RWPE2 (cell line): ENCODE measurements at regions not wholly inside any gene's neighbourhood (a gene's known extent, or its start where the extent isn't known, plus 50 kb on each side); places are given as distances from the start of the nearest gene placed in this dataset.
A peak's percentile ranks its signal among the peaks of the same experiment; 100 is the strongest.
"Not testable (repeated sequence)": the region's sequence is repeated elsewhere in the genome, so short reads cannot be mapped to it uniquely, and the experiment has no call there.

Source experiments
- ATAC-seq: fragments of 200-7000 bp; cut with Tn5 transposase; 3 replicates; pipeline ENCODE4 v1.9.1; 2021; ENCODE audit warnings: low read depth
- DNase-seq: peaks from one replicate; pipeline ENCODE4 v3.0.0-alpha.2; 2020; ENCODE audit warnings: low spot score
- H3K27ac ChIP-seq: fragments of 450-650 bp; 2 replicates; pipeline ENCODE4 v1.5.1; 2017; ENCODE audit warnings: mild to moderate bottlenecking; ENCODE audit not compliant: poor library complexity, severe bottlenecking
- H3K27me3 ChIP-seq: fragments of 250-450 bp; sonication (Bioruptor Pico); 2 replicates; pipeline ENCODE4 v1.5.1; 2021; ENCODE audit warnings: mild to moderate bottlenecking, moderate library complexity; ENCODE audit not compliant: insufficient read depth, poor library complexity, severe bottlenecking
- H3K36me3 ChIP-seq: fragments of 250-450 bp; sonication (Bioruptor Pico); 2 replicates; pipeline ENCODE4 v1.5.1; 2020; ENCODE audit warnings: low read depth, mild to moderate bottlenecking, moderate library complexity
- H3K4me1 ChIP-seq: fragments of 250-450 bp; sonication (Bioruptor Pico); 2 replicates; pipeline ENCODE4 v1.5.1; 2021; ENCODE audit warnings: mild to moderate bottlenecking, moderate library complexity; ENCODE audit not compliant: insufficient read depth, poor library complexity, severe bottlenecking
- H3K4me3 ChIP-seq: fragments of 250-450 bp; sonication (Bioruptor Pico); 2 replicates; pipeline ENCODE4 v1.5.1; 2021; ENCODE audit warnings: mild to moderate bottlenecking, moderate library complexity; ENCODE audit not compliant: severe bottlenecking
- H3K9me3 ChIP-seq: fragments of 250-450 bp; sonication (Bioruptor Pico); 2 replicates; pipeline ENCODE4 v1.5.1; 2021; ENCODE audit warnings: mild to moderate bottlenecking, moderate library complexity; ENCODE audit not compliant: severe bottlenecking
- TF ChIP-seq, protein P1 (sequence below): fragments of 450-650 bp; IDR thresholded peaks from one replicate; pipeline ENCODE4 v1.5.1; 2017; ENCODE audit warnings: mild to moderate bottlenecking, moderate library complexity; ENCODE audit not compliant: poor library complexity, severe bottlenecking

GRCh38 chr5:12566441-12566840 is 662.2 kb upstream of the CTNND2 start:
- DNase-seq = no peak
- Histone ChIP-seq H3K9me3 (no peaks in the 10 kb centered on the region), H3K4me3 (no peak overlapping the region), H3K27me3 (no peaks in the 10 kb centered on the region), H3K4me1 (peaks cover 13% of the 10 kb centered on the region), H3K27ac (no peak overlapping the region), H3K36me3 (no peaks in the 10 kb centered on the region)
- TF ChIP-seq, protein P1, sequence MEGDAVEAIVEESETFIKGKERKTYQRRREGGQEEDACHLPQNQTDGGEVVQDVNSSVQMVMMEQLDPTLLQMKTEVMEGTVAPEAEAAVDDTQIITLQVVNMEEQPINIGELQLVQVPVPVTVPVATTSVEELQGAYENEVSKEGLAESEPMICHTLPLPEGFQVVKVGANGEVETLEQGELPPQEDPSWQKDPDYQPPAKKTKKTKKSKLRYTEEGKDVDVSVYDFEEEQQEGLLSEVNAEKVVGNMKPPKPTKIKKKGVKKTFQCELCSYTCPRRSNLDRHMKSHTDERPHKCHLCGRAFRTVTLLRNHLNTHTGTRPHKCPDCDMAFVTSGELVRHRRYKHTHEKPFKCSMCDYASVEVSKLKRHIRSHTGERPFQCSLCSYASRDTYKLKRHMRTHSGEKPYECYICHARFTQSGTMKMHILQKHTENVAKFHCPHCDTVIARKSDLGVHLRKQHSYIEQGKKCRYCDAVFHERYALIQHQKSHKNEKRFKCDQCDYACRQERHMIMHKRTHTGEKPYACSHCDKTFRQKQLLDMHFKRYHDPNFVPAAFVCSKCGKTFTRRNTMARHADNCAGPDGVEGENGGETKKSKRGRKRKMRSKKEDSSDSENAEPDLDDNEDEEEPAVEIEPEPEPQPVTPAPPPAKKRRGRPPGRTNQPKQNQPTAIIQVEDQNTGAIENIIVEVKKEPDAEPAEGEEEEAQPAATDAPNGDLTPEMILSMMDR = no peak
- ATAC-seq = peak; percentile 75

DNA sequence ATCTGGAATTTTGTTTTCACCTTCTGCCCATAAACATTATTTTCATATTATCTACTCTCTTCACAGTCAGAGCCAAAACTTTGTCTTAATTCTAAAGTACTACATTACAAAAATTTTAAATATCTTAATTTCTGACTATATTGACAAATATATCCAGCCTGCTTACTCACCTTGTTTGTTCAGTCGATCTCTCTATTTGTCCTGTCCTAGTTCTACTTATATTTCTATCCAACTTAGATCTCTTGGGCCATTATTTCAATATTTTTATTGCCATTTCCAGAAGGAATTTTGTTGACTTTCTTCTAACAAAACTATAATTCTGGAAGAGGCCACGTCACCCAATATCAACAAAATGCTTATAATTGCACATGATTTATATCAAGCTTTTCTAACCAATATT is 652.8 kb upstream of the CTNND2 start:
- TF ChIP-seq, protein P1 = no peak
- no peak for ATAC-seq

GRCh38 chr5:12526113-12526512 is 621.9 kb upstream of the CTNND2 start:
- DNase-seq = no peak
- peak; percentile 49; the same call in 2 of the 3 replicates for ATAC-seq
- TF ChIP-seq, protein P1 = no peak
- no peaks in the 10 kb centered on the region for H3K27me3 ChIP-seq
- H3K36me3 ChIP-seq = no peaks in the 10 kb centered on the region
- no peaks in the 10 kb centered on the region for H3K9me3 ChIP-seq
- no peak overlapping the region for H3K4me3 ChIP-seq
- H3K27ac ChIP-seq = no peak overlapping the region
- H3K4me1 ChIP-seq = no peaks in the 10 kb centered on the region

More for the DNA sequence above, 652.8 kb upstream of the CTNND2 start:
- Histone ChIP-seq H3K36me3 (no peaks in the 10 kb centered on the region), H3K9me3 (no peaks in the 10 kb centered on the region), H3K4me1 (no peaks in the 10 kb centered on the region), H3K27me3 (no peaks in the 10 kb centered on the region), H3K4me3 (no peak overlapping the region), H3K27ac (no peak overlapping the region)
- DNase-seq = no peak

DNA sequence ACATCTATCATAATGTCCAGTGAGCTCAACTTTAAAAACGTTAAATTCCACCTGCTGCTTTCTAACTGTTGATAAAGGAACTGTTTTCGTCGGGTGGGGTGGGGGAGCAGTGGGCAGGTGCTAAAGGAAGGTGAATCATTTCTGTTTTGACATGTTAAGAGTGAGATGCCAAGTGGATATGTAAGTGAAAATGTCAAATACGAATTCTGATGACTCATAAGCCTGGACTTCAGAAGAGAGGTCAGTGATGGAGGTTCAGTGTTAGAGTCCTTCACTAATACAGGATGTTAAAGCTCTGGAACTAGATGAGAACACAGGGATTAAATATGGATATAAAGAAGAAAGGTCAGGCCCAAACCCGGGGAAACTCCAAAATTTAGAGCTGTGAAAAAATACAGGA is 617.9 kb upstream of the CTNND2 start:
- TF ChIP-seq, protein P1 = no peak
- Histone ChIP-seq H3K9me3 (no peaks in the 10 kb centered on the region), H3K27me3 (no peaks in the 10 kb centered on the region), H3K4me1 (no peaks in the 10 kb centered on the region), H3K4me3 (no peak overlapping the region), H3K36me3 (no peaks in the 10 kb centered on the region), H3K27ac (no peak overlapping the region)
- no peak for DNase-seq
- ATAC-seq = peak; percentile 95

DNA sequence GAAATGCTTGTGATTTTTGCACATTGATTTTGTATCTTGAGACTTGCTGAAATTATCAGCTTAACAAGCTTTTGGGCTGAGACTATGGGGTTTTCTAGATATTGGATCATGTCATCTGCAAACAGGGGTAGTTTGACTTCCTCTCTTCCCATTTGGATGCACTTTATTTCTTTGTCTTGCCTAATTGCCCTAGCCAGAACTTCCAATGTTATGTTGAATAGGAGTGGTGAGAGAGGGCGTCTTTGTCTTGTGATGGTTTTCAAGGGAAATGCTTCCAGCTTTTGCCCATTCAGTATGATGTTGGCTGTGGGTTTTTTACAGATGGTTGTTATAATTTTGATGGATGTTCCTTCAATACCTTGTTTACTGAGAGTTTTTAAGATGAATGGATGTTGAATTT is 600.7 kb upstream of the CTNND2 start:
- H3K4me3 ChIP-seq, H3K27me3 ChIP-seq, ATAC-seq, DNase-seq, H3K4me1 ChIP-seq, H3K9me3 ChIP-seq, H3K36me3 ChIP-seq, H3K27ac ChIP-seq: not testable (repeated sequence)
